ENCODE measurements at regions not wholly inside any gene's neighbourhood (a gene's known extent, or its start where the extent isn't known, plus 50 kb on each side); places are given as distances from the start of the nearest gene placed in this dataset.

DNA sequence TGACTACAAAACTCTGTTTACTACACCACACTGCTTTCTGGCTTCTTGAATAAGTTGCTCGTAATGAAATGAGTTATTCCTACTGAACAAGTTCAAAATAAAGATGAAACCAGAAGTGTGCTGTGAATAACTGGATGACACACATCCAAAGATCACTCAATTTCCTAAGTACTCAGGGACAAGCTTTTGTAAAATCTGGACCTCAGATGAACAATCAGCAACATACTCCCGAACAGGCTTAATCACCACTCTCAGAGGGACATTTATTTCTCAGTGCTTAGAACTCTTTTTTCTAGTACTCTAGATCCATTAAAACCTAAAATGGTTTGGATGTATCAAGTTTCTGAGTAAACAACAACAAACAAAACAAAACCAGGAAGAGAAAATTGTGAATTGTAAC is 61.5 kb upstream of the EXOC1L start:
- TF ChIP-seq GATA2 (IDR thresholded peaks at IDR 0.05; ENCODE audit: low read depth, low read length) = no peak
- no peak for TF ChIP-seq GATA3 (IDR thresholded peaks at IDR 0.05; ENCODE audit: low read depth, low read length)

All from SH-SY5Y (cell line).